ENCODE measurements at regions not wholly inside any gene's neighbourhood (a gene's known extent, or its start where the extent isn't known, plus 50 kb on each side); places are given as distances from the start of the nearest gene placed in this dataset.

GRCh38 chr4:179941911-179942310 lies 2301.3 kb upstream of the TENM3 start:
- TF ChIP-seq CTCF (IDR thresholded peaks at IDR 0.05; ENCODE audit: control extremely low read depth, extremely low read depth) = no peak
- Histone ChIP-seq H3K9ac (ENCODE audit: insufficient read depth in 1 of 2, low read length in 2 of 2) (no peak overlapping the region), H3K27ac (ENCODE audit: low read depth in 1 of 2, low read length in 1 of 2) (no peak overlapping the region), H3K4me1 (ENCODE audit: control insufficient read depth in 5 of 5, insufficient read depth in 5 of 5, low read length in 5 of 5) (no peaks in the 10 kb centered on the region), H3K27me3 (ENCODE audit: control insufficient read depth in 3 of 3, insufficient read depth in 3 of 3, low read length in 2 of 3) (no peaks in the 10 kb centered on the region), H3K36me3 (ENCODE audit: control insufficient read depth in 4 of 4, insufficient read depth in 4 of 4, low read length in 4 of 4) (no peaks in the 10 kb centered on the region), H3K9me3 (ENCODE audit: control insufficient read depth in 4 of 4, insufficient read depth in 3 of 4, low read length in 3 of 4) (peaks cover 0 to 6% (median 0%) of the 10 kb centered on the region in 4 donors), H3K4me3 (no peak overlapping the region)
- ATAC-seq (ENCODE audit: insufficient read depth, low FRiP score) (no peak), DNase-seq (no peak)

- 85 to 86% methylated on average over 7 of the region's 7 CpGs for WGBS, 2 donors
- Histone ChIP-seq H3K4me3 (no peak overlapping the region), H3K27ac (ENCODE audit: low read depth in 1 of 2, low read length in 1 of 2) (no peak overlapping the region), H3K9me3 (ENCODE audit: control insufficient read depth in 4 of 4, insufficient read depth in 3 of 4, low read length in 3 of 4) (peaks cover 0 to 2% (median 0%) of the 10 kb centered on the region in 4 donors), H3K4me1 (ENCODE audit: control insufficient read depth in 5 of 5, insufficient read depth in 5 of 5, low read length in 5 of 5) (no peaks in the 10 kb centered on the region), H3K27me3 (ENCODE audit: control insufficient read depth in 3 of 3, insufficient read depth in 3 of 3, low read length in 2 of 3) (no peaks in the 10 kb centered on the region), H3K9ac (ENCODE audit: insufficient read depth in 1 of 2, low read length in 2 of 2) (no peak overlapping the region), H3K36me3 (ENCODE audit: control insufficient read depth in 4 of 4, insufficient read depth in 4 of 4, low read length in 4 of 4) (no peaks in the 10 kb centered on the region)
- ATAC-seq (ENCODE audit: insufficient read depth, low FRiP score) (no peak), DNase-seq (no peak)
- no peak for TF ChIP-seq CTCF (IDR thresholded peaks at IDR 0.05; ENCODE audit: control extremely low read depth, extremely low read depth)
Measured at GRCh38 chr4:179976777-179977176, 2266.4 kb upstream of the TENM3 start.

GRCh38 chr4:179977378-179977777 lies 2265.8 kb upstream of the TENM3 start:
- H3K27ac ChIP-seq (ENCODE audit: low read depth in 1 of 2, low read length in 1 of 2) = no peak overlapping the region
- ATAC-seq (ENCODE audit: insufficient read depth, low FRiP score) (no peak), DNase-seq (no peak)
- no peak overlapping the region for H3K4me3 ChIP-seq
- no peak overlapping the region for H3K9ac ChIP-seq (ENCODE audit: insufficient read depth in 1 of 2, low read length in 2 of 2)
- no peaks in the 10 kb centered on the region for H3K36me3 ChIP-seq (ENCODE audit: control insufficient read depth in 4 of 4, insufficient read depth in 4 of 4, low read length in 4 of 4)
- H3K9me3 ChIP-seq (ENCODE audit: control insufficient read depth in 4 of 4, insufficient read depth in 3 of 4, low read length in 3 of 4) = peaks cover 0 to 2% (median 0%) of the 10 kb centered on the region in 4 donors
- TF ChIP-seq CTCF (IDR thresholded peaks at IDR 0.05; ENCODE audit: control extremely low read depth, extremely low read depth) = no peak
- no peaks in the 10 kb centered on the region for H3K4me1 ChIP-seq (ENCODE audit: control insufficient read depth in 5 of 5, insufficient read depth in 5 of 5, low read length in 5 of 5)
- no peaks in the 10 kb centered on the region for H3K27me3 ChIP-seq (ENCODE audit: control insufficient read depth in 3 of 3, insufficient read depth in 3 of 3, low read length in 2 of 3)

- H3K9ac ChIP-seq (ENCODE audit: insufficient read depth in 1 of 2, low read length in 2 of 2) = no peak overlapping the region
- no peaks in the 10 kb centered on the region for H3K36me3 ChIP-seq (ENCODE audit: control insufficient read depth in 4 of 4, insufficient read depth in 4 of 4, low read length in 4 of 4)
- H3K4me3 ChIP-seq = no peak overlapping the region
- ATAC-seq (ENCODE audit: insufficient read depth, low FRiP score) = no peak
- no peak for TF ChIP-seq CTCF (IDR thresholded peaks at IDR 0.05; ENCODE audit: control extremely low read depth, extremely low read depth)
- no peak overlapping the region for H3K27ac ChIP-seq (ENCODE audit: low read depth in 1 of 2, low read length in 1 of 2)
- H3K4me1 ChIP-seq (ENCODE audit: control insufficient read depth in 5 of 5, insufficient read depth in 5 of 5, low read length in 5 of 5) = no peaks in the 10 kb centered on the region
- H3K27me3 ChIP-seq (ENCODE audit: control insufficient read depth in 3 of 3, insufficient read depth in 3 of 3, low read length in 2 of 3) = no peaks in the 10 kb centered on the region
- peaks cover 0 to under 1% (median 0%) of the 10 kb centered on the region in 4 donors for H3K9me3 ChIP-seq (ENCODE audit: control insufficient read depth in 4 of 4, insufficient read depth in 3 of 4, low read length in 3 of 4)
- DNase-seq = no peak
Measured at GRCh38 chr4:179981161-179981560, 2262.0 kb upstream of the TENM3 start.
